HCT116 (cell line): ENCODE measurements at regions not wholly inside any gene's neighbourhood (a gene's known extent, or its start where the extent isn't known, plus 50 kb on each side); places are given as distances from the start of the nearest gene placed in this dataset.

Source experiments
- ATAC-seq: fragments of 200-7000 bp; cut with Tn5 transposase; 2 replicates; pipeline ENCODE4 v1.9.1; 2020; ENCODE audit warnings: mild to moderate bottlenecking, moderate library complexity
- BruUV-seq: library from RNA; stranded (reverse); fragments of 400-500 nt; replicated peaks from 2 replicates; lab custom pipeline; 2021; lab: Mats Ljungman, UMichigan
- CTCF ChIA-PET: fragments of 300-600 bp; sonication (Branson Sonifier 250); formaldehyde crosslinking; loops from one replicate; lab custom pipeline; 2021; ENCODE audit warnings: antibody characterized with exemption; lab: Charles Lee
- POLR2A ChIA-PET: fragments of 300-600, 350-600 bp; sonication (Branson Sonifier 250); formaldehyde crosslinking; loops from one replicate; lab custom pipeline; 2021; ENCODE audit warnings: antibody characterized with exemption; lab: Charles Lee
- RAD21 ChIA-PET, 2 experiments: fragments of 300-600 bp; sonication (Branson Sonifier 250); formaldehyde crosslinking; loops; one replicate each; lab custom pipeline; 2023; ENCODE audit warnings: low total read pairs in 2 of 2; ENCODE audit not compliant: uncharacterized antibody in 2 of 2, unreplicated experiment in 2 of 2, low non-redundant PET in 1 of 2; lab: Charles Lee
- DNase-seq: peaks from one replicate; pipeline ENCODE4 v3.0.0-alpha.2; 2010; ENCODE audit warnings: low read depth, low spot score
- H2AFZ ChIP-seq: fragments of 200-600 bp; shearing (Covaris generic), sonication (generic); 2 replicates; pipeline ENCODE4 v1.6.1; 2017; ENCODE audit warnings: low read depth, mixed run types, mixed read lengths, antibody characterized with exemption, low read length; ENCODE audit not compliant: poor library complexity, severe bottlenecking
- H3K27ac ChIP-seq: 2 replicates; pipeline ENCODE4 v1.5.1; 2012; ENCODE audit warnings: low read depth, low read length
- H3K27me3 ChIP-seq: fragments of 200-600 bp; sonication (generic); 2 replicates; pipeline ENCODE4 v1.6.1; 2016; ENCODE audit warnings: mixed run types, low read length, mixed read lengths; ENCODE audit not compliant: insufficient read depth
- H3K36me3 ChIP-seq, 2 experiments: fragments of 200-500 bp in 1 of 2; fragments of 200-600 bp in 1 of 2; sonication (Bioruptor generic) in 1 of 2; sonication (generic) in 1 of 2; 2 replicates each; pipeline versions ENCODE4 v1.5.1 to v1.6.1; 2014 to 2016; ENCODE audit warnings: low read length in 2 of 2, inconsistent platforms in 1 of 2, mixed read lengths in 1 of 2, mixed run types in 1 of 2; ENCODE audit not compliant: insufficient read depth in 2 of 2, control insufficient read depth in 1 of 2
- H3K4me1 ChIP-seq, 2 experiments: fragments of 200-600 bp in 1 of 2; sonication (generic) in 1 of 2; 2 replicates each; pipeline versions ENCODE4 v1.5.1 to v1.6.1; 2012 to 2017; ENCODE audit warnings: low read length in 2 of 2, inconsistent platforms in 1 of 2, mild to moderate bottlenecking in 1 of 2, mixed read lengths in 1 of 2, mixed run types in 1 of 2, moderate library complexity in 1 of 2; ENCODE audit not compliant: insufficient read depth in 2 of 2, control insufficient read depth in 1 of 2
- H3K4me2 ChIP-seq: fragments of 200-600 bp; sonication (generic); 2 replicates; pipeline ENCODE4 v1.6.1; 2017; ENCODE audit warnings: mixed run types, low read length, mixed read lengths
- H3K4me3 ChIP-seq, 2 experiments: fragments of 200-600 bp in 1 of 2; sonication (generic) in 1 of 2; replicated peaks in 1 of 2; 2 replicates each; pipeline ENCODE4 v1.5.1; 2011 to 2016; ENCODE audit warnings: low read length in 2 of 2, control low read depth in 1 of 2, low read depth in 1 of 2, mild to moderate bottlenecking in 1 of 2, mixed read lengths in 1 of 2, mixed run types in 1 of 2
- H3K79me2 ChIP-seq: fragments of 200-600 bp; sonication (generic); 2 replicates; pipeline ENCODE4 v1.6.1; 2017; ENCODE audit warnings: mild to moderate bottlenecking, mixed run types, low read length, moderate library complexity, mixed read lengths; ENCODE audit not compliant: insufficient read depth
- H3K9ac ChIP-seq: fragments of 200-600 bp; sonication (generic); 2 replicates; pipeline ENCODE4 v1.6.1; 2016; ENCODE audit warnings: low read length, mixed read lengths
- H3K9me2 ChIP-seq: fragments of 200-600 bp; sonication (generic), shearing (Covaris generic); 2 replicates; pipeline ENCODE4 v1.6.1; 2017; ENCODE audit warnings: mixed run types, mild to moderate bottlenecking, moderate library complexity; ENCODE audit not compliant: insufficient read depth
- H3K9me3 ChIP-seq, 2 experiments: fragments of 200-500 bp in 1 of 2; fragments of 200-600 bp in 1 of 2; sonication (Bioruptor generic) in 1 of 2; sonication (generic) in 1 of 2; 2 replicates each; pipeline ENCODE4 v1.6.1; 2014 to 2017; ENCODE audit warnings: low read length in 2 of 2, mixed read lengths in 2 of 2, inconsistent platforms in 1 of 2, low read depth in 1 of 2, mild to moderate bottlenecking in 1 of 2, mixed run types in 1 of 2, moderate library complexity in 1 of 2; ENCODE audit not compliant: control insufficient read depth in 1 of 2, insufficient read depth in 1 of 2
- H4K20me1 ChIP-seq: fragments of 200-600 bp; sonication (generic), shearing (Covaris generic); 2 replicates; pipeline ENCODE4 v1.6.1; 2017; ENCODE audit warnings: mixed run types, mild to moderate bottlenecking, moderate library complexity; ENCODE audit not compliant: insufficient read depth
- CBX3 ChIP-seq: IDR thresholded peaks from 2 replicates; pipeline ENCODE4 v1.6.1; 2012; ENCODE audit warnings: low read depth
- EGR1 ChIP-seq: IDR thresholded peaks from 2 replicates; pipeline ENCODE4 v1.6.1; 2012; ENCODE audit warnings: low read depth
- ELF1 ChIP-seq: IDR thresholded peaks from 2 replicates; pipeline ENCODE4 v1.6.1; 2012; ENCODE audit warnings: low read depth, borderline replicate concordance
- EZH2 ChIP-seq: fragments of 200-600 bp; sonication (generic); IDR thresholded peaks from 2 replicates; pipeline ENCODE4 v1.6.1; 2017; ENCODE audit warnings: antibody characterized with exemption, mixed run types
- EZH2phosphoT487 ChIP-seq: fragments of 200-600 bp; IDR thresholded peaks from 2 replicates; pipeline ENCODE4 v1.6.1; 2018; ENCODE audit warnings: antibody characterized with exemption, borderline replicate concordance
- FOSL1 ChIP-seq: IDR thresholded peaks from 2 replicates; pipeline ENCODE4 v1.6.1; 2012; ENCODE audit warnings: low read depth
- POLR2A ChIP-seq: IDR thresholded peaks from 2 replicates; pipeline ENCODE4 v1.7.0; 2011; ENCODE audit warnings: borderline replicate concordance; ENCODE audit not compliant: insufficient read depth, insufficient read length; ENCODE audit errors: extremely low read depth
- POLR2AphosphoS5 ChIP-seq: IDR thresholded peaks from 2 replicates; pipeline ENCODE4 v1.6.1; 2011; ENCODE audit warnings: mild to moderate bottlenecking, low read depth, low read length, moderate library complexity
- SIN3A ChIP-seq: IDR thresholded peaks from 2 replicates; pipeline ENCODE4 v1.6.1; 2012; ENCODE audit warnings: low read depth
- SP1 ChIP-seq: IDR thresholded peaks from 2 replicates; pipeline ENCODE4 v1.6.1; 2012; ENCODE audit warnings: low read depth
- SRF ChIP-seq: IDR thresholded peaks from 2 replicates; pipeline ENCODE4 v1.6.1; 2012; ENCODE audit warnings: low read depth
- YY1 ChIP-seq: IDR thresholded peaks from 2 replicates; pipeline ENCODE4 v1.6.1; 2011; ENCODE audit warnings: low read length, low read depth, moderate library complexity, mild to moderate bottlenecking; ENCODE audit not compliant: insufficient replicate concordance; ENCODE audit errors: extremely low read depth
- ZFX ChIP-seq: fragments of 450-650 bp; IDR thresholded peaks from 2 replicates; pipeline ENCODE4 v1.6.1; 2017
- ZNF274 ChIP-seq: fragments of 200-500 bp; sonication (Bioruptor generic); IDR thresholded peaks from 2 replicates; pipeline ENCODE4 v1.6.1; 2014; ENCODE audit warnings: mild to moderate bottlenecking, low read depth, low read length, inconsistent platforms
- intact Hi-C: fragments of 100-400 bp; cut with micrococcal nuclease; formaldehyde crosslinking; loops from 2 replicates; pipeline ENCODE4 v1.10.0; 2022
- TF ChIP-seq, protein P1 (sequence below), 3 experiments: fragments of 200-600 bp in 1 of 3; sonication (generic) in 1 of 3; IDR thresholded peaks in 2 of 3; conservative IDR thresholded peaks in 1 of 3; 2 replicates each; pipeline ENCODE4 v1.5.1; 2012 to 2017; ENCODE audit warnings: low read depth in 2 of 3, low read length in 2 of 3, antibody characterized with exemption in 1 of 3, borderline replicate concordance in 1 of 3, control low read depth in 1 of 3, mild to moderate bottlenecking in 1 of 3, mixed read lengths in 1 of 3, mixed run types in 1 of 3, moderate library complexity in 1 of 3; ENCODE audit not compliant: insufficient read depth in 1 of 3
- TF ChIP-seq, protein P2 (sequence below): IDR thresholded peaks from 2 replicates; pipeline ENCODE4 v1.6.1; 2012
- TF ChIP-seq, protein P3 (sequence below): IDR thresholded peaks from 2 replicates; pipeline ENCODE4 v1.6.1; 2011; ENCODE audit warnings: mild to moderate bottlenecking, low read length, moderate library complexity; ENCODE audit not compliant: insufficient replicate concordance; ENCODE audit errors: extremely low read depth
- TF ChIP-seq, protein P4 (sequence below): IDR thresholded peaks from 2 replicates; pipeline ENCODE4 v1.6.1; 2012

DNA sequence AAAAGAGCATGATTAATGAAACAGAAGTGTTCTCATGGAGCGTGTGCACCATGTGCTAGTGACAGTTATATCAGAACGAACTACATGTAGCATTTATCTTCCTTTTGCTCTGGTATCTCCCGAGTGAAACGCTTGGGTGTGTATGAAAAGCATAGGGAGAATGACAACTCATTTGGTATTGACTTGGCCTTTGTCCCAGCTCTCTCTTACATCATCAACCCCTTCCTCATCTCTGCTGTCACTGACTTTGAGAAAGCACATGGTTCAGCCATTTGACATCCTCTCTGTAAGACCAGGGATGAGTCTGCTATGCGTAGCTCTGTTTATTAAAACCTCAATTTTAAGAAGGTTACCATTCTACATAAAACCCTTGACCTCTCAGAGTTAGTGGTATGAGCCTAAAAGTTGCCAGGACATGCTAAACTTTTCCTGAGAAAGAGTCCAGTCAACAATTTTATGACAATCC is 201.0 kb downstream of the NRIP1 start:
- ChIA-PET POLR2A (no interaction called here), RAD21 (no interaction called here), CTCF (interaction anchor here (1.2 to 1.5 kb wide), 4 partner anchors 13 to 619 kb away, joined by 3 to 6 read pairs (median 4); no protein-coding TSS in a partner anchor)
- H3K9ac ChIP-seq = no peak overlapping the region
- no peak overlapping the region for H3K4me3 ChIP-seq
- H3K27ac ChIP-seq = no peak overlapping the region; the same call in 1 of the 2 replicates
- peaks cover 10 to 19% of the 10 kb centered on the region in 2 experiments; a peak in 2 of 4 replicates for H3K4me1 ChIP-seq
- H2AFZ ChIP-seq = no peak overlapping the region
- H3K79me2 ChIP-seq = no peaks in the 10 kb centered on the region
- intact Hi-C loops = loop anchor here (1.0 kb wide), 1 partner anchor 620 kb away; no protein-coding TSS in a partner anchor
- H3K4me2 ChIP-seq = no peak overlapping the region
- H3K27me3 ChIP-seq = no peaks in the 10 kb centered on the region
- no peaks in the 10 kb centered on the region for H3K9me2 ChIP-seq
- ATAC-seq = no peak
- peaks cover 0 to 5% of the 10 kb centered on the region in 2 experiments; a peak in 2 of 4 replicates for H3K9me3 ChIP-seq
- no peak for DNase-seq
- TF ChIP-seq ELF1 = no peak
- no peak for TF ChIP-seq EZH2phosphoT487
- TF ChIP-seq, protein P1, sequence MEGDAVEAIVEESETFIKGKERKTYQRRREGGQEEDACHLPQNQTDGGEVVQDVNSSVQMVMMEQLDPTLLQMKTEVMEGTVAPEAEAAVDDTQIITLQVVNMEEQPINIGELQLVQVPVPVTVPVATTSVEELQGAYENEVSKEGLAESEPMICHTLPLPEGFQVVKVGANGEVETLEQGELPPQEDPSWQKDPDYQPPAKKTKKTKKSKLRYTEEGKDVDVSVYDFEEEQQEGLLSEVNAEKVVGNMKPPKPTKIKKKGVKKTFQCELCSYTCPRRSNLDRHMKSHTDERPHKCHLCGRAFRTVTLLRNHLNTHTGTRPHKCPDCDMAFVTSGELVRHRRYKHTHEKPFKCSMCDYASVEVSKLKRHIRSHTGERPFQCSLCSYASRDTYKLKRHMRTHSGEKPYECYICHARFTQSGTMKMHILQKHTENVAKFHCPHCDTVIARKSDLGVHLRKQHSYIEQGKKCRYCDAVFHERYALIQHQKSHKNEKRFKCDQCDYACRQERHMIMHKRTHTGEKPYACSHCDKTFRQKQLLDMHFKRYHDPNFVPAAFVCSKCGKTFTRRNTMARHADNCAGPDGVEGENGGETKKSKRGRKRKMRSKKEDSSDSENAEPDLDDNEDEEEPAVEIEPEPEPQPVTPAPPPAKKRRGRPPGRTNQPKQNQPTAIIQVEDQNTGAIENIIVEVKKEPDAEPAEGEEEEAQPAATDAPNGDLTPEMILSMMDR (IDR thresholded peaks at IDR 0.05 in 2 of 3, conservative IDR thresholded peaks at IDR 0.05 in 1 of 3; ENCODE audit: borderline replicate concordance in 1 of 3, insufficient read depth in 1 of 3, low read depth in 2 of 3, low read length in 2 of 3) = no peak
- TF ChIP-seq, protein P2, sequence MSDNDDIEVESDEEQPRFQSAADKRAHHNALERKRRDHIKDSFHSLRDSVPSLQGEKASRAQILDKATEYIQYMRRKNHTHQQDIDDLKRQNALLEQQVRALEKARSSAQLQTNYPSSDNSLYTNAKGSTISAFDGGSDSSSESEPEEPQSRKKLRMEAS = no peak
- TF ChIP-seq POLR2AphosphoS5 = no peak
- TF ChIP-seq, protein P3, sequence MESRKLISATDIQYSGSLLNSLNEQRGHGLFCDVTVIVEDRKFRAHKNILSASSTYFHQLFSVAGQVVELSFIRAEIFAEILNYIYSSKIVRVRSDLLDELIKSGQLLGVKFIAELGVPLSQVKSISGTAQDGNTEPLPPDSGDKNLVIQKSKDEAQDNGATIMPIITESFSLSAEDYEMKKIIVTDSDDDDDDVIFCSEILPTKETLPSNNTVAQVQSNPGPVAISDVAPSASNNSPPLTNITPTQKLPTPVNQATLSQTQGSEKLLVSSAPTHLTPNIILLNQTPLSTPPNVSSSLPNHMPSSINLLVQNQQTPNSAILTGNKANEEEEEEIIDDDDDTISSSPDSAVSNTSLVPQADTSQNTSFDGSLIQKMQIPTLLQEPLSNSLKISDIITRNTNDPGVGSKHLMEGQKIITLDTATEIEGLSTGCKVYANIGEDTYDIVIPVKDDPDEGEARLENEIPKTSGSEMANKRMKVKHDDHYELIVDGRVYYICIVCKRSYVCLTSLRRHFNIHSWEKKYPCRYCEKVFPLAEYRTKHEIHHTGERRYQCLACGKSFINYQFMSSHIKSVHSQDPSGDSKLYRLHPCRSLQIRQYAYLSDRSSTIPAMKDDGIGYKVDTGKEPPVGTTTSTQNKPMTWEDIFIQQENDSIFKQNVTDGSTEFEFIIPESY = no peak
- TF ChIP-seq EZH2 = no peak
- TF ChIP-seq ZFX = no peak
- no peak for TF ChIP-seq FOSL1
- TF ChIP-seq CBX3 = no peak
- no peak for TF ChIP-seq SRF
- TF ChIP-seq SIN3A = no peak
- no peak for TF ChIP-seq ZNF274
- no peak for TF ChIP-seq POLR2A
- TF ChIP-seq EGR1 = no peak
- TF ChIP-seq YY1 = no peak
- no peak for TF ChIP-seq SP1
- TF ChIP-seq, protein P4, sequence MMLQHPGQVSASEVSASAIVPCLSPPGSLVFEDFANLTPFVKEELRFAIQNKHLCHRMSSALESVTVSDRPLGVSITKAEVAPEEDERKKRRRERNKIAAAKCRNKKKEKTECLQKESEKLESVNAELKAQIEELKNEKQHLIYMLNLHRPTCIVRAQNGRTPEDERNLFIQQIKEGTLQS = no peak
- TF ChIP-seq, all 23 proteins: peak for 0
- Histone ChIP-seq H4K20me1 (no peaks in the 10 kb centered on the region), H3K36me3 (no peaks in the 10 kb centered on the region)
- BruUV-seq = no TSS peak
